ENCODE measurements at regions not wholly inside any gene's neighbourhood (a gene's known extent, or its start where the extent isn't known, plus 50 kb on each side); places are given as distances from the start of the nearest gene placed in this dataset.

- no peak overlapping the region for H3K27ac ChIP-seq
- in situ Hi-C loops (cut with HindIII; ENCODE audit: low pct_ligation_motif_present, low sequenced_read_pairs): no loop called here
- DNase-seq: no peak
- H3K36me3 ChIP-seq (replicated peaks): no peaks in the 10 kb centered on the region
- H3K4me3 ChIP-seq (ENCODE audit: low read depth, low read length): no peak overlapping the region
- no peaks in the 10 kb centered on the region for H3K27me3 ChIP-seq (replicated peaks)
- TF ChIP-seq CTCF (IDR thresholded peaks at IDR 0.05; ENCODE audit: low read depth, low read length, missing control alignments): no peak
These were observed 257.6 kb upstream of the ADAMTSL1 start for GRCh38 chr9:18216376-18216775.

- in situ Hi-C loops (cut with HindIII; ENCODE audit: low pct_ligation_motif_present, low sequenced_read_pairs): no loop called here
- no peak for TF ChIP-seq CTCF (IDR thresholded peaks at IDR 0.05; ENCODE audit: low read depth, low read length, missing control alignments)
- Histone ChIP-seq H3K27ac (no peak overlapping the region), H3K36me3 (replicated peaks) (no peaks in the 10 kb centered on the region), H3K27me3 (replicated peaks) (no peaks in the 10 kb centered on the region), H3K4me3 (ENCODE audit: low read depth, low read length) (no peak overlapping the region)
- DNase-seq: no peak
These were observed 245.9 kb upstream of the ADAMTSL1 start for GRCh38 chr9:18228101-18228500.

- H3K36me3 ChIP-seq (replicated peaks): no peaks in the 10 kb centered on the region
- DNase-seq: no peak
- H3K27me3 ChIP-seq (replicated peaks): no peaks in the 10 kb centered on the region
- TF ChIP-seq CTCF (IDR thresholded peaks at IDR 0.05; ENCODE audit: low read depth, low read length, missing control alignments): peak; percentile 10
- no peak overlapping the region for H3K4me3 ChIP-seq (ENCODE audit: low read depth, low read length)
- no peak overlapping the region for H3K27ac ChIP-seq
- in situ Hi-C loops (cut with HindIII; ENCODE audit: low pct_ligation_motif_present, low sequenced_read_pairs): no loop called here
These were observed 243.8 kb upstream of the ADAMTSL1 start for GRCh38 chr9:18229992-18230676.

- in situ Hi-C loops (cut with HindIII; ENCODE audit: low pct_ligation_motif_present, low sequenced_read_pairs): no loop called here
- no peak for TF ChIP-seq CTCF (IDR thresholded peaks at IDR 0.05; ENCODE audit: low read depth, low read length, missing control alignments)
- H3K4me3 ChIP-seq (ENCODE audit: low read depth, low read length): no peak overlapping the region
These were observed 240.6 kb upstream of the ADAMTSL1 start for GRCh38 chr9:18233311-18233710.

GRCh38 chr9:18233776-18234445 is 240.0 kb upstream of the ADAMTSL1 start:
- TF ChIP-seq CTCF (IDR thresholded peaks at IDR 0.05; ENCODE audit: low read depth, low read length, missing control alignments): no peak
- H3K36me3 ChIP-seq (replicated peaks): no peaks in the 10 kb centered on the region
- H3K4me3 ChIP-seq (ENCODE audit: low read depth, low read length): no peak overlapping the region
- in situ Hi-C loops (cut with HindIII; ENCODE audit: low pct_ligation_motif_present, low sequenced_read_pairs): no loop called here
- H3K27me3 ChIP-seq (replicated peaks): no peaks in the 10 kb centered on the region
- no peak overlapping the region for H3K27ac ChIP-seq
- no peak for DNase-seq

More at GRCh38 chr9:18233311-18233710, 240.6 kb upstream of the ADAMTSL1 start:
- H3K27ac ChIP-seq: no peak overlapping the region
- H3K36me3 ChIP-seq (replicated peaks): no peaks in the 10 kb centered on the region
- no peak for DNase-seq
- no peaks in the 10 kb centered on the region for H3K27me3 ChIP-seq (replicated peaks)
